ENCODE measurements at regions not wholly inside any gene's neighbourhood (a gene's known extent, or its start where the extent isn't known, plus 50 kb on each side); places are given as distances from the start of the nearest gene placed in this dataset.

GRCh38 chr20:60210779-60211617, 252.8 kb downstream of the CDH26 start:
- Histone ChIP-seq H3K4ac (ENCODE audit: low read depth, low read length) (no peak overlapping the region), H2AFZ (replicated peaks; ENCODE audit: low read length, poor library complexity) (peak overlapping the region; percentile 71), H3K23ac (ENCODE audit: low read depth, low read length) (no peak overlapping the region), H3K4me3 (ENCODE audit: insufficient read depth, low read depth, low read length) (no peak overlapping the region), H3K14ac (replicated peaks; ENCODE audit: low read depth, low read length) (no peak overlapping the region), H3K9ac (ENCODE audit: low read depth, low read length) (no peak overlapping the region), H3K56ac (ENCODE audit: extremely low read depth, insufficient read depth, low read length) (no peak overlapping the region), H3K9me1 (ENCODE audit: insufficient read depth, low read length) (no peaks in the 10 kb centered on the region), H2BK15ac (ENCODE audit: low read depth, low read length) (no peak overlapping the region), H3K27me3 (ENCODE audit: control insufficient read depth, insufficient read depth, low read length) (0 out of 2 replicates have a peak, but pooled peaks cover 4% of the 10 kb centered on the region), H3K9me3 (ENCODE audit: control insufficient read depth, insufficient read depth, low read length) (no peaks in the 10 kb centered on the region), H3K27ac (ENCODE audit: insufficient read depth, low read length) (no peak overlapping the region), H3K4me1 (ENCODE audit: control insufficient read depth, insufficient read depth, low read length) (no peaks in the 10 kb centered on the region), H3K36me3 (ENCODE audit: control insufficient read depth, insufficient read depth, low read length) (no peaks in the 10 kb centered on the region), H3K18ac (ENCODE audit: low read depth, low read length) (no peak overlapping the region), H4K20me1 (ENCODE audit: insufficient read depth, low read length) (no peaks in the 10 kb centered on the region), H4K91ac (ENCODE audit: insufficient read depth, low read depth, low read length) (no peak overlapping the region), H2AK5ac (ENCODE audit: low read depth, low read length) (no peak overlapping the region), H2BK120ac (ENCODE audit: low read depth, low read length) (no peak overlapping the region), H3K79me1 (ENCODE audit: low read depth in 1 of 2, low read length in 2 of 2) (no peaks in the 10 kb centered on the region), H3K4me2 (ENCODE audit: low read depth, low read length) (no peak overlapping the region), H2AK9ac (replicated peaks; ENCODE audit: low read depth, low read length, poor library complexity) (peak overlapping the region; percentile 70), H4K8ac (ENCODE audit: low read depth in 2 of 2, low read length in 2 of 2) (peak overlapping the region in 1 of 2 experiments; percentile 50; a peak in 1 of 4 replicates), H4K5ac (ENCODE audit: low read depth, low read length) (no peak overlapping the region), H2BK5ac (ENCODE audit: low read depth, low read length, poor library complexity, severe bottlenecking) (no peak overlapping the region), H2BK20ac (ENCODE audit: low read depth, low read length) (no peak overlapping the region)
- BruUV-seq (replicated peaks) = no TSS peak
- POLR2A ChIA-PET (ENCODE audit: unreplicated experiment) = interaction anchor here (0.6 kb wide), 1 partner anchor 249 kb away, joined by 3 read pairs; no protein-coding TSS in a partner anchor
- peak; percentile 96 for ATAC-seq (ENCODE audit: low read depth)
- CTCF ChIA-PET = interaction anchor here (0.5 to 2.8 kb wide), 19 partner anchors 8 to 1042 kb away, joined by 3 to 14 read pairs (median 3); no protein-coding TSS in a partner anchor
- intact Hi-C loops (cut with micrococcal nuclease) (loop anchor here (1.0 to 5.0 kb wide), 6 partner anchors 52 to 1686 kb away; no protein-coding TSS in a partner anchor), in situ Hi-C loops (cut with MboI; ENCODE audit: low sequenced_read_pairs) (loop anchor here (10.0 to 25.0 kb wide), 3 partner anchors 901 to 1684 kb away; no protein-coding TSS in a partner anchor), dilution Hi-C loops (cut with HindIII; ENCODE audit: low sequenced_read_pairs, unreplicated experiment) (no loop called here)
- 34% methylated on average over 16 of the region's 25 CpGs; no CpG with 5 or more reads in 1 of the 2 experiments for WGBS, 2 experiments (ENCODE audit: extremely low coverage in 2 of 2, insufficient read length in 1 of 2)
- TF ChIP-seq MXI1 (IDR thresholded peaks at IDR 0.05; ENCODE audit: borderline replicate concordance, low read depth, low read length) = no peak
- no peak for TF ChIP-seq MAZ (IDR thresholded peaks at IDR 0.05; ENCODE audit: borderline replicate concordance, low read depth, low read length)
- TF ChIP-seq FOS (IDR thresholded peaks at IDR 0.05; ENCODE audit: low read depth, low read length) = no peak
- TF ChIP-seq RAD21 (IDR thresholded peaks at IDR 0.05; ENCODE audit: low read length) = peak; percentile 99
- peak; percentile 94 for TF ChIP-seq SMC3 (IDR thresholded peaks at IDR 0.05; ENCODE audit: low read depth, low read length)
- TF ChIP-seq CTCF (conservative IDR thresholded peaks at IDR 0.05; ENCODE audit: low read depth, low read length) = peak; percentile 97
- peak; percentile 57 for TF ChIP-seq POLR2A (IDR thresholded peaks at IDR 0.05; ENCODE audit: low read depth, low read length)
- TF ChIP-seq NFE2L2 (IDR thresholded peaks at IDR 0.05; ENCODE audit: low read depth, low read length) = no peak
- TF ChIP-seq CEBPB (IDR thresholded peaks at IDR 0.05; ENCODE audit: low read depth, low read length) = no peak
- peak; percentile 60 for DNase-seq
